IMR-90 (cell line): ENCODE measurements at regions not wholly inside any gene's neighbourhood (a gene's known extent, or its start where the extent isn't known, plus 50 kb on each side); places are given as distances from the start of the nearest gene placed in this dataset.

Experiments used
- ATAC-seq: fragments of 200-7000 bp; cut with Tn5 transposase; 2 replicates; pipeline ENCODE4 v1.9.1; 2020; ENCODE audit warnings: low read depth, mild to moderate bottlenecking, moderate library complexity
- BruUV-seq: library from RNA; stranded (reverse); fragments of 400-500 nt; replicated peaks from 2 replicates; lab custom pipeline; 2021; lab: Mats Ljungman, UMichigan
- CTCF ChIA-PET: fragments of 300-600 bp; formaldehyde crosslinking; extraction: SDS; loops from one replicate; lab custom pipeline; 2021; ENCODE audit warnings: antibody characterized with exemption; lab: Yijun Ruan, JAX
- POLR2A ChIA-PET: fragments of 300-600 bp; sonication (Branson Sonifier 250); formaldehyde crosslinking; loops from one replicate; lab custom pipeline; 2022; ENCODE audit warnings: antibody characterized with exemption; ENCODE audit not compliant: unreplicated experiment; lab: Charles Lee
- DNase-seq: peaks from one replicate; pipeline ENCODE4 v3.0.0; 2013
- H2AFZ ChIP-seq: replicated peaks from 2 replicates; pipeline ENCODE3; 2013; ENCODE audit warnings: low read length, mild to moderate bottlenecking; ENCODE audit not compliant: poor library complexity
- H2AK5ac ChIP-seq: 2 replicates; pipeline ENCODE4 v1.6.1; 2013; ENCODE audit warnings: low read depth, low read length, inconsistent platforms
- H2AK9ac ChIP-seq: replicated peaks from 2 replicates; pipeline ENCODE3; 2013; ENCODE audit warnings: mild to moderate bottlenecking, low read depth, low read length, moderate library complexity; ENCODE audit not compliant: poor library complexity
- H2BK120ac ChIP-seq: 2 replicates; pipeline ENCODE4 v1.6.1; 2013; ENCODE audit warnings: low read depth, low read length, inconsistent platforms
- H2BK15ac ChIP-seq: 3 replicates; pipeline ENCODE4 v1.6.1; 2013; ENCODE audit warnings: low read depth, low read length, inconsistent platforms
- H2BK20ac ChIP-seq: 2 replicates; pipeline ENCODE4 v1.6.1; 2013; ENCODE audit warnings: low read depth, mild to moderate bottlenecking, inconsistent platforms, low read length, moderate library complexity
- H2BK5ac ChIP-seq: 2 replicates; pipeline ENCODE4 v1.6.1; 2013; ENCODE audit warnings: mild to moderate bottlenecking, low read depth, low read length, inconsistent platforms; ENCODE audit not compliant: poor library complexity, severe bottlenecking
- H3K14ac ChIP-seq: replicated peaks from 2 replicates; pipeline ENCODE4 v1.6.1; 2013; ENCODE audit warnings: low read depth, low read length, inconsistent platforms
- H3K18ac ChIP-seq: 2 replicates; pipeline ENCODE4 v1.6.1; 2013; ENCODE audit warnings: low read depth, low read length, control low read depth
- H3K23ac ChIP-seq: 2 replicates; pipeline ENCODE4 v1.6.1; 2013; ENCODE audit warnings: low read depth, low read length, inconsistent platforms
- H3K27ac ChIP-seq: 2 replicates; pipeline ENCODE4 v1.5.1; 2013; ENCODE audit warnings: mild to moderate bottlenecking, control low read depth, low read length; ENCODE audit not compliant: insufficient read depth
- H3K27me3 ChIP-seq: 2 replicates; pipeline ENCODE4 v1.6.1; 2013; ENCODE audit warnings: low read length; ENCODE audit not compliant: control insufficient read depth, insufficient read depth
- H3K36me3 ChIP-seq: 2 replicates; pipeline ENCODE4 v1.6.1; 2013; ENCODE audit warnings: low read length, mixed read lengths; ENCODE audit not compliant: control insufficient read depth, insufficient read depth
- H3K4ac ChIP-seq: 2 replicates; pipeline ENCODE4 v1.6.1; 2013; ENCODE audit warnings: low read depth, low read length, inconsistent platforms
- H3K4me1 ChIP-seq: 2 replicates; pipeline ENCODE4 v1.6.1; 2013; ENCODE audit warnings: low read length, mixed read lengths; ENCODE audit not compliant: control insufficient read depth, insufficient read depth
- H3K4me2 ChIP-seq: 2 replicates; pipeline ENCODE4 v1.6.1; 2013; ENCODE audit warnings: low read depth, mild to moderate bottlenecking, control low read depth, low read length, moderate library complexity
- H3K4me3 ChIP-seq: 2 replicates; pipeline ENCODE4 v1.5.1; 2013; ENCODE audit warnings: low read depth, mild to moderate bottlenecking, control low read depth, low read length, moderate library complexity; ENCODE audit not compliant: insufficient read depth
- H3K56ac ChIP-seq: 2 replicates; pipeline ENCODE4 v1.6.1; 2013; ENCODE audit warnings: low read length, inconsistent platforms; ENCODE audit not compliant: insufficient read depth; ENCODE audit errors: extremely low read depth
- H3K79me1 ChIP-seq, 2 experiments: 2 replicates each; pipeline ENCODE4 v1.6.1; 2013; ENCODE audit warnings: low read length in 2 of 2, inconsistent platforms in 1 of 2, low read depth in 1 of 2
- H3K9ac ChIP-seq: 2 replicates; pipeline ENCODE4 v1.6.1; 2013; ENCODE audit warnings: low read depth, low read length, control low read depth
- H3K9me1 ChIP-seq: 2 replicates; pipeline ENCODE4 v1.6.1; 2013; ENCODE audit warnings: low read length, inconsistent platforms; ENCODE audit not compliant: insufficient read depth
- H3K9me3 ChIP-seq: 2 replicates; pipeline ENCODE4 v1.6.1; 2013; ENCODE audit warnings: low read length; ENCODE audit not compliant: control insufficient read depth, insufficient read depth
- H4K20me1 ChIP-seq: 2 replicates; pipeline ENCODE4 v1.6.1; 2013; ENCODE audit warnings: low read length, inconsistent platforms; ENCODE audit not compliant: insufficient read depth
- H4K5ac ChIP-seq: 2 replicates; pipeline ENCODE4 v1.6.1; 2013; ENCODE audit warnings: mild to moderate bottlenecking, low read depth, low read length, control low read depth
- H4K8ac ChIP-seq, 2 experiments: 2 replicates each; pipeline ENCODE4 v1.6.1; 2013; ENCODE audit warnings: low read depth in 2 of 2, low read length in 2 of 2, control low read depth in 1 of 2, inconsistent platforms in 1 of 2
- H4K91ac ChIP-seq: 2 replicates; pipeline ENCODE4 v1.6.1; 2013; ENCODE audit warnings: low read depth, low read length, inconsistent platforms; ENCODE audit not compliant: insufficient read depth
- BHLHE40 ChIP-seq: fragments of 150-350 bp; IDR thresholded peaks from 2 replicates; pipeline ENCODE4 v1.6.1; 2016; ENCODE audit warnings: mild to moderate bottlenecking, low read depth, low read length
- CEBPB ChIP-seq: IDR thresholded peaks from 2 replicates; pipeline ENCODE4 v1.6.1; 2012; ENCODE audit warnings: low read depth, low read length, improper control_type of control experiment
- USF2 ChIP-seq: fragments of 150-350 bp; IDR thresholded peaks from 2 replicates; pipeline ENCODE4 v1.6.1; 2017; ENCODE audit warnings: mild to moderate bottlenecking, antibody characterized with exemption, low read length, low read depth
- WGBS, 2 experiments: methylation state at CpG; one replicate each; pipeline versions ENCODE4 v1.1.5 to v1.1.7; 2013; ENCODE audit warnings: missing lambda C conversion rate in 2 of 2; ENCODE audit not compliant: insufficient read length in 1 of 2; ENCODE audit errors: extremely low coverage in 2 of 2; 5-methylcytosine and 5-hydroxymethylcytosine counted together
- dilution Hi-C: fragments of 300-500 bp; cut with HindIII; formaldehyde crosslinking; loops from one replicate; pipeline ENCODE4 v1.14.3; 2018; ENCODE audit warnings: low sequenced_read_pairs; ENCODE audit not compliant: unreplicated experiment
- in situ Hi-C: fragments of 300-500 bp; cut with MboI; formaldehyde crosslinking; loops from 3 replicates; pipeline ENCODE4 v1.14.3; 2019; ENCODE audit warnings: low sequenced_read_pairs, inconsistent platforms, mixed read lengths
- intact Hi-C: fragments of 100-400 bp; cut with micrococcal nuclease; formaldehyde crosslinking; loops from 2 replicates; pipeline ENCODE4 v1.10.0; 2022

GRCh38 chr5:53167836-53168235 is 58.3 kb upstream of the MOCS2 start:
- Histone ChIP-seq H3K4me3 (no peak overlapping the region), H4K20me1 (no peaks in the 10 kb centered on the region), H2BK15ac (peak overlapping the region; percentile 48; the same call in 2 of the 3 replicates), H3K18ac (peak overlapping the region; percentile 95), H3K27ac (peak overlapping the region; percentile 14; the same call in 1 of the 2 replicates), H3K9ac (peak overlapping the region; percentile 41; the same call in 1 of the 2 replicates), H3K4ac (peak overlapping the region; percentile 24; the same call in 1 of the 2 replicates), H3K14ac (0 out of 2 replicates have a peak overlapping the region, but pooled peaks have one; percentile 42), H2BK5ac (no peak overlapping the region), H2BK120ac (peak overlapping the region; percentile 29), H3K79me1 (no peaks in the 10 kb centered on the region), H3K36me3 (no peaks in the 10 kb centered on the region), H3K9me1 (no peaks in the 10 kb centered on the region), H2AK9ac (no peak overlapping the region), H2AFZ (peak overlapping the region; percentile 60), H3K27me3 (no peaks in the 10 kb centered on the region), H3K23ac (no peak overlapping the region), H3K4me1 (peaks cover 4% of the 10 kb centered on the region), H3K4me2 (0 out of 2 replicates have a peak overlapping the region, but pooled peaks have one; percentile 41), H4K8ac (peak overlapping the region; percentile 8 to 75; a peak in 2 of 4 replicates), H4K5ac (0 out of 2 replicates have a peak overlapping the region, but pooled peaks have one; percentile 60), H3K9me3 (no peaks in the 10 kb centered on the region), H2AK5ac (no peak overlapping the region), H4K91ac (peak overlapping the region; percentile 35), H3K56ac (no peak overlapping the region), H2BK20ac (peak overlapping the region; percentile 51; the same call in 1 of the 2 replicates)
- CTCF ChIA-PET = interaction anchor here (0.7 to 1.3 kb wide), 3 partner anchors 41 to 220 kb away, joined by 3 to 4 read pairs (median 4); no protein-coding TSS in a partner anchor
- no TSS peak for BruUV-seq
- no CpG with 5 or more reads among the region's 1 CpG for WGBS, 2 experiments
- in situ Hi-C loops = loop anchor here (5.0 to 10.0 kb wide), 2 partner anchors 307 to 1064 kb away; no protein-coding TSS in a partner anchor
- dilution Hi-C loops = no loop called here
- peak; percentile 63 for ATAC-seq
- peak; percentile 39 for DNase-seq
- TF ChIP-seq CEBPB (peak; percentile 72), BHLHE40 (no peak), USF2 (no peak)
- intact Hi-C loops = no loop called here
- POLR2A ChIA-PET = no interaction called here
